ENCODE measurements at regions not wholly inside any gene's neighbourhood (a gene's known extent, or its start where the extent isn't known, plus 50 kb on each side); places are given as distances from the start of the nearest gene placed in this dataset.
A peak's percentile ranks its signal among the peaks of the same experiment; 100 is the strongest.
"Not testable (repeated sequence)": the region's sequence is repeated elsewhere in the genome, so short reads cannot be mapped to it uniquely, and the experiment has no call there.

- DNase-seq = peak; percentile 21
Observed at GRCh38 chr11:86749821-86750401, 50.4 kb upstream of the PRSS23 start.

- no peak for DNase-seq
Observed at GRCh38 chr11:86749376-86749775, 51.0 kb upstream of the PRSS23 start.

GRCh38 chr11:86748296-86748695 is 52.0 kb upstream of the PRSS23 start:
- DNase-seq = no peak

- no peak for DNase-seq
Observed at GRCh38 chr11:86747801-86748200, 52.5 kb upstream of the PRSS23 start.

GRCh38 chr11:86746514-86746913 is 53.8 kb upstream of the PRSS23 start:
- no peak for DNase-seq

GRCh38 chr11:86745571-86745970 is 54.8 kb upstream of the PRSS23 start:
- no peak for DNase-seq

GRCh38 chr11:86743223-86744118 is 56.9 kb upstream of the PRSS23 start:
- no peak for DNase-seq

- DNase-seq = no peak
Observed at GRCh38 chr11:86741839-86742805, 58.2 kb upstream of the PRSS23 start.

- DNase-seq = no peak
Observed at GRCh38 chr11:86741484-86741835, 58.9 kb upstream of the PRSS23 start.

- DNase-seq = peak; percentile 75
Observed at GRCh38 chr11:86740628-86741483, 59.5 kb upstream of the PRSS23 start.

GRCh38 chr11:86738568-86738967 is 61.8 kb upstream of the PRSS23 start:
- no peak for DNase-seq

GRCh38 chr11:86737737-86738136 is 62.6 kb upstream of the PRSS23 start:
- DNase-seq = no peak

- DNase-seq = no peak
Observed at GRCh38 chr11:86737230-86737629, 63.1 kb upstream of the PRSS23 start.

- DNase-seq = no peak
Observed at GRCh38 chr11:86736291-86737143, 63.8 kb upstream of the PRSS23 start.

- no peak for DNase-seq
Observed at GRCh38 chr11:86735451-86736290, 63.3 kb upstream of the ME3 start.

GRCh38 chr11:86732739-86733138 is 60.3 kb upstream of the ME3 start:
- DNase-seq = not testable (repeated sequence)

- DNase-seq = not testable (repeated sequence)
Observed at GRCh38 chr11:86732286-86732685, 59.9 kb upstream of the ME3 start.

GRCh38 chr11:86729576-86729975 is 57.2 kb upstream of the ME3 start:
- not testable (repeated sequence) for DNase-seq

GRCh38 chr11:86728562-86728961 is 56.1 kb upstream of the ME3 start:
- DNase-seq = no peak
